ENCODE measurements at regions not wholly inside any gene's neighbourhood (a gene's known extent, or its start where the extent isn't known, plus 50 kb on each side); places are given as distances from the start of the nearest gene placed in this dataset.

- TF ChIP-seq CTCF (conservative IDR thresholded peaks at IDR 0.05), result no peak
- no peak for TF ChIP-seq ZFX (IDR thresholded peaks at IDR 0.05)
Observed at GRCh38 chr2:142484111-142484510, 353.3 kb upstream of the LRP1B start.

All from C4-2B (cell line).